ENCODE measurements at regions not wholly inside any gene's neighbourhood (a gene's known extent, or its start where the extent isn't known, plus 50 kb on each side); places are given as distances from the start of the nearest gene placed in this dataset.

- no peak overlapping the region for H3K9ac ChIP-seq (ENCODE audit: low read depth in 1 of 2, low read length in 2 of 2)
- no peak overlapping the region for H3K4me3 ChIP-seq (ENCODE audit: low read depth in 1 of 3, low read length in 3 of 3)
- H3K4me1 ChIP-seq (ENCODE audit: control insufficient read depth in 4 of 4, insufficient read depth in 4 of 4, low read length in 3 of 4): no peaks in the 10 kb centered on the region
- no peaks in the 10 kb centered on the region for H3K27me3 ChIP-seq (ENCODE audit: control insufficient read depth in 4 of 4, insufficient read depth in 4 of 4, low read length in 3 of 4)
- no peaks in the 10 kb centered on the region for H3K36me3 ChIP-seq (ENCODE audit: control insufficient read depth in 4 of 4, insufficient read depth in 3 of 4, low read depth in 1 of 4, low read length in 3 of 4)
- H3K9me3 ChIP-seq (ENCODE audit: control insufficient read depth in 4 of 4, low read length in 3 of 4): no peaks in the 10 kb centered on the region
- no peak for TF ChIP-seq JUND (IDR thresholded peaks at IDR 0.05)
- no peak for TF ChIP-seq GABPA (IDR thresholded peaks at IDR 0.05 in 1 of 2, conservative IDR thresholded peaks at IDR 0.05 in 1 of 2)
- no peak for TF ChIP-seq REST (IDR thresholded peaks at IDR 0.05)
- TF ChIP-seq, protein P1, sequence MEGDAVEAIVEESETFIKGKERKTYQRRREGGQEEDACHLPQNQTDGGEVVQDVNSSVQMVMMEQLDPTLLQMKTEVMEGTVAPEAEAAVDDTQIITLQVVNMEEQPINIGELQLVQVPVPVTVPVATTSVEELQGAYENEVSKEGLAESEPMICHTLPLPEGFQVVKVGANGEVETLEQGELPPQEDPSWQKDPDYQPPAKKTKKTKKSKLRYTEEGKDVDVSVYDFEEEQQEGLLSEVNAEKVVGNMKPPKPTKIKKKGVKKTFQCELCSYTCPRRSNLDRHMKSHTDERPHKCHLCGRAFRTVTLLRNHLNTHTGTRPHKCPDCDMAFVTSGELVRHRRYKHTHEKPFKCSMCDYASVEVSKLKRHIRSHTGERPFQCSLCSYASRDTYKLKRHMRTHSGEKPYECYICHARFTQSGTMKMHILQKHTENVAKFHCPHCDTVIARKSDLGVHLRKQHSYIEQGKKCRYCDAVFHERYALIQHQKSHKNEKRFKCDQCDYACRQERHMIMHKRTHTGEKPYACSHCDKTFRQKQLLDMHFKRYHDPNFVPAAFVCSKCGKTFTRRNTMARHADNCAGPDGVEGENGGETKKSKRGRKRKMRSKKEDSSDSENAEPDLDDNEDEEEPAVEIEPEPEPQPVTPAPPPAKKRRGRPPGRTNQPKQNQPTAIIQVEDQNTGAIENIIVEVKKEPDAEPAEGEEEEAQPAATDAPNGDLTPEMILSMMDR (IDR thresholded peaks at IDR 0.05; ENCODE audit: low read depth, low read length, missing input control): no peak
- TF ChIP-seq EGR1 (IDR thresholded peaks at IDR 0.05; ENCODE audit: low read depth in 2 of 2): no peak
- TF ChIP-seq RXRA (IDR thresholded peaks at IDR 0.05): no peak
- TF ChIP-seq HNF4G (IDR thresholded peaks at IDR 0.05): no peak
- TF ChIP-seq HNF4A (conservative IDR thresholded peaks at IDR 0.05): no peak
- TF ChIP-seq NR2F2 (IDR thresholded peaks at IDR 0.05): no peak
- TF ChIP-seq, protein P2, sequence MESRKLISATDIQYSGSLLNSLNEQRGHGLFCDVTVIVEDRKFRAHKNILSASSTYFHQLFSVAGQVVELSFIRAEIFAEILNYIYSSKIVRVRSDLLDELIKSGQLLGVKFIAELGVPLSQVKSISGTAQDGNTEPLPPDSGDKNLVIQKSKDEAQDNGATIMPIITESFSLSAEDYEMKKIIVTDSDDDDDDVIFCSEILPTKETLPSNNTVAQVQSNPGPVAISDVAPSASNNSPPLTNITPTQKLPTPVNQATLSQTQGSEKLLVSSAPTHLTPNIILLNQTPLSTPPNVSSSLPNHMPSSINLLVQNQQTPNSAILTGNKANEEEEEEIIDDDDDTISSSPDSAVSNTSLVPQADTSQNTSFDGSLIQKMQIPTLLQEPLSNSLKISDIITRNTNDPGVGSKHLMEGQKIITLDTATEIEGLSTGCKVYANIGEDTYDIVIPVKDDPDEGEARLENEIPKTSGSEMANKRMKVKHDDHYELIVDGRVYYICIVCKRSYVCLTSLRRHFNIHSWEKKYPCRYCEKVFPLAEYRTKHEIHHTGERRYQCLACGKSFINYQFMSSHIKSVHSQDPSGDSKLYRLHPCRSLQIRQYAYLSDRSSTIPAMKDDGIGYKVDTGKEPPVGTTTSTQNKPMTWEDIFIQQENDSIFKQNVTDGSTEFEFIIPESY (IDR thresholded peaks at IDR 0.05): no peak
- no peak for TF ChIP-seq SP1 (IDR thresholded peaks at IDR 0.05)
- no peak for TF ChIP-seq FOXA2 (IDR thresholded peaks at IDR 0.05)
- TF ChIP-seq YY1 (IDR thresholded peaks at IDR 0.05): no peak
- TF ChIP-seq, protein P3, sequence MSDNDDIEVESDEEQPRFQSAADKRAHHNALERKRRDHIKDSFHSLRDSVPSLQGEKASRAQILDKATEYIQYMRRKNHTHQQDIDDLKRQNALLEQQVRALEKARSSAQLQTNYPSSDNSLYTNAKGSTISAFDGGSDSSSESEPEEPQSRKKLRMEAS (IDR thresholded peaks at IDR 0.05): no peak
- no peak overlapping the region for H3K27ac ChIP-seq (ENCODE audit: low read depth in 1 of 2, low read length in 2 of 2)
- DNase-seq (ENCODE audit: low spot score): no peak
- WGBS: 92% methylated on average over 4 of the region's 4 CpGs
Observed at GRCh38 chr3:66618066-66618465, 117.2 kb upstream of the LRIG1 start.

DNA sequence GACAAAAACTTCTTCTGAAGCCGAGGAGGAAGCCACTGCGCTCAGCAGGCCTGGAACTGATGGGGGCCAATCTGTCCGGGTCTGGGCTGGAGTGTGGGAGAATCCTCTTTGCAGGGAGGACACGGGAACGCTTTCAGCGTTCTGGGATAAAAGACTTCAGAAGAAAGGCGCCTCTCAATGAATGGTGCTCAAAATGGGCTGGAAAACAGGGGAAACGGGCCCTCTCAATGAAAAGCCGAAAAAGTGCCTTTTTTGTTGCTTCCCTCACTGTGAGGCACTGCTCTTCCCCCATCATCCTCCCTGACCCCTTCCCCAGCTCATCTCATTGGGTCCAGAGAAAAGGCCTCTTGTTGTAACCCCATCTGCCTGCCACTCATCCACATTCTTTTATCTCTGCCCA is 119.5 kb upstream of the LRIG1 start:
- Histone ChIP-seq H3K9ac (ENCODE audit: low read depth in 1 of 2, low read length in 2 of 2) (no peak overlapping the region), H3K4me3 (ENCODE audit: low read depth in 1 of 3, low read length in 3 of 3) (no peak overlapping the region), H3K27ac (ENCODE audit: low read depth in 1 of 2, low read length in 2 of 2) (no peak overlapping the region), H3K9me3 (ENCODE audit: control insufficient read depth in 4 of 4, low read length in 3 of 4) (no peaks in the 10 kb centered on the region), H3K36me3 (ENCODE audit: control insufficient read depth in 4 of 4, insufficient read depth in 3 of 4, low read depth in 1 of 4, low read length in 3 of 4) (no peaks in the 10 kb centered on the region), H3K27me3 (ENCODE audit: control insufficient read depth in 4 of 4, insufficient read depth in 4 of 4, low read length in 3 of 4) (no peaks in the 10 kb centered on the region), H3K4me1 (ENCODE audit: control insufficient read depth in 4 of 4, insufficient read depth in 4 of 4, low read length in 3 of 4) (peaks cover 0 to under 1% (median 0%) of the 10 kb centered on the region in 4 donors)
- DNase-seq (ENCODE audit: low spot score): no peak
- TF ChIP-seq RAD21 (IDR thresholded peaks at IDR 0.05) (no peak), JUND (IDR thresholded peaks at IDR 0.05) (no peak), NR2F2 (IDR thresholded peaks at IDR 0.05) (no peak), HNF4A (conservative IDR thresholded peaks at IDR 0.05) (no peak)
- TF ChIP-seq, protein P1 (IDR thresholded peaks at IDR 0.05; ENCODE audit: low read depth, low read length, missing input control): no peak
- TF ChIP-seq, protein P3 (IDR thresholded peaks at IDR 0.05): no peak
- TF ChIP-seq, protein P2 (IDR thresholded peaks at IDR 0.05): no peak
- TF ChIP-seq, protein P4, sequence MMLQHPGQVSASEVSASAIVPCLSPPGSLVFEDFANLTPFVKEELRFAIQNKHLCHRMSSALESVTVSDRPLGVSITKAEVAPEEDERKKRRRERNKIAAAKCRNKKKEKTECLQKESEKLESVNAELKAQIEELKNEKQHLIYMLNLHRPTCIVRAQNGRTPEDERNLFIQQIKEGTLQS (IDR thresholded peaks at IDR 0.05): no peak
- 91% methylated on average over 9 of the region's 9 CpGs for WGBS

All from liver (tissue), 8 donors.